GF-D8 (cell line): ENCODE measurements at regions not wholly inside any gene's neighbourhood (a gene's known extent, or its start where the extent isn't known, plus 50 kb on each side); places are given as distances from the start of the nearest gene placed in this dataset.

Source experiments
- DNase-seq: peaks from one replicate; lab custom pipeline; 2025; lab: John Stamatoyannopoulos, UW

DNA sequence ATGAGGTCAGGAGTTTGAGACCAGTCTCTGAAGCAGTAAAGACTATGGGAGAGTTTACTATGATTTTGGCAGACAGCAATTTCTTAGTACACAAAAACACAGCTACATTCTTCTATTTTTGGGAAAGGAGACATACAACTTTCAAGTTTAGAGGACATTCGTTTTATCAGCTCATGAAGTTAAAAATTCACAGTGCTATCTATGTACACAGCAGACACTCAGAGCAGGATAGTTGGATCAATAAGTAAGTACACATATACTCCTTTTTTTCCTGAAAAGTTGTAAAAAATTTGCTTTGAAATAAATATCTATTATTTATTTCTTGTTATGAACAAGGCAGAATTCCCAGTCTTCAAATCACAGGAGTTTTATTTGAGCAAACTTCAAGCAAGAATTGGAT, 159.7 kb downstream of the SERPINI1 start:
- no peak for DNase-seq

- DNase-seq, result no peak
Observed at GRCh38 chr3:167892205-167892604, 156.7 kb downstream of the SERPINI1 start.

- no peak for DNase-seq
Observed at GRCh38 chr3:167887096-167887495, 151.6 kb downstream of the SERPINI1 start.

- no peak for DNase-seq
Observed at GRCh38 chr3:167886690-167887089, 151.2 kb downstream of the SERPINI1 start.

- DNase-seq, result no peak
Observed at GRCh38 chr3:167885277-167885676, 149.8 kb downstream of the SERPINI1 start.

DNA sequence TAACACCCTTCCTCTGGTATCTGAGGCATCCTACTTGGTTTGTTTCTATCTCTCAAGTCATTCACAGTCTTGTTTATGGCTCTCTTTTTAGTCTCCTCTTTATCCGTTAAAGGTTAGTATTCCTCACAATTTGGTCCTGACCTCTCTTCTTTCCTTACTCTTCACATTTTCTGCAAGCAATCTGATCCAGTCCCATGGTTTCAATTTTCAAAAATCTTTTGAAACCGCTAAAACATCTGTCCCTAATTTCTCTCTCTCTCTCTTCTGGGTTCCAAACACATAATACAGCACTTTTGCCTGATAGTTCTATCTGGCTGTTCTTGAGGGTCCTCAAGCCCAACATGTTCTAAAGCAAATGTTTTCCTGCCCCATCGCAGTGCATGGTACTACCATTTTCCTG, 149.0 kb downstream of the SERPINI1 start:
- DNase-seq, result no peak

DNA sequence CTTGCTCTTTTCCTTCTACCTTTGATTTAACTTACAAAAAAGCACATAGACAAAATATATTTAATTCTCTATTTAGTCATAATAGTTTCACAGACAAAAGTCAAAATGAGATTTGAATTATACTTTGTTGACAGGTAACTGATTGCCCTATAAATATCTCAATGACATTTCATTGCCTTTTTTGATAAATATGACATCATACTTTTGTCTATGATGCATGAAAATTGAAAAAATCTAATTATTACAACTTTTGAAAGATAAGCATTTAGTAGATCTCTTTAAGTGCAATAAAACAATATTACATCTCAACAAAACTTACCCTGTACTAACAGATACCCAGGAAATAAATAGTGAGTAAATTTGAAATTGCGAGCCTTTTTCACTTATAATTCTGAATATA, 147.9 kb downstream of the SERPINI1 start:
- no peak for DNase-seq

DNA sequence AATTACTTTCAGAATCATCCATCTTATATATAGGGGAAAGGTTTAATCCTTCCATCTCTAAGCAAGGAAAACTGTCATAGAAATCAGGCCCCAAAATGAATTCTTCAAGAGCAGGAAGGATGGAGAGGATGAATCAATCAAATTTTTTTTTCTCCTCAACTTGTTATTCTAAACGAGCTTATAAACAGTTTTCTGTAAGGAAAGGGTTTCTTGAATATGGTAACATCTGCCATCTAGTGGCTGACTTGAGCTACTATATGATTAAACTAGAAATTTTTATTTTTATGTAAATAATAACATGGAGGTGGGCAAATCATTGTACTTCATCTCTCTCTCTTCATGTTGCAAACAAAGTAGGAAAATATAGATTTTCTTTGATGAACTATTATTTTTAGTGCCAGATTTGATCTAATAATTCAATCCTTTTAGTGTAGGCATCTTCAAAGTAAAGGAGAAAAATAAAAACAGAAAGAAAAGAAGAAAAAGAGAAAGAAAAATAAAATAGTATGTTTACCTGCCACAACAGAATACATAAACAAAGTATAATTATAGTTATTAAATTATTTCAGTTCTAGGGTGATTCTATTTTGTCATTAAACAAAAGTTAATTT, 146.6 kb downstream of the SERPINI1 start:
- peak; percentile 33 for DNase-seq

DNA sequence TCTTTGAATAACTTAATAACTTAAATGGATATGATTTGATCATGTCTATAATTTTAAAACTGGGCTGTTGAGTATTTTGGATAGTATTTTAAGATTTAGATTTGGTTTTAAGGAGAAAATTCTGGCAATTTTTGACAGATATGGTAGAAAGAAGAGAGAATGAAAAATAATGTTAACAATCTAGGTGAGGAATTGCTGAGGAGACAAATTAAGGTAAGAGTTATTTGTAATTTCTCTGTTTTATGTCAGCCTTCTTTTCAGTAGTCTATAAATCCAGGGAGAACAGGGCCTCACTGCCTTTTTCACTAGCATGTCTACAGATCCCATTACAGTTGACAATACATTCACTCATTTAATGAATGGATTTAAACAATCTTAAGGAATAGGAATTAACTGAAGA, 144.7 kb downstream of the SERPINI1 start:
- no peak for DNase-seq

DNA sequence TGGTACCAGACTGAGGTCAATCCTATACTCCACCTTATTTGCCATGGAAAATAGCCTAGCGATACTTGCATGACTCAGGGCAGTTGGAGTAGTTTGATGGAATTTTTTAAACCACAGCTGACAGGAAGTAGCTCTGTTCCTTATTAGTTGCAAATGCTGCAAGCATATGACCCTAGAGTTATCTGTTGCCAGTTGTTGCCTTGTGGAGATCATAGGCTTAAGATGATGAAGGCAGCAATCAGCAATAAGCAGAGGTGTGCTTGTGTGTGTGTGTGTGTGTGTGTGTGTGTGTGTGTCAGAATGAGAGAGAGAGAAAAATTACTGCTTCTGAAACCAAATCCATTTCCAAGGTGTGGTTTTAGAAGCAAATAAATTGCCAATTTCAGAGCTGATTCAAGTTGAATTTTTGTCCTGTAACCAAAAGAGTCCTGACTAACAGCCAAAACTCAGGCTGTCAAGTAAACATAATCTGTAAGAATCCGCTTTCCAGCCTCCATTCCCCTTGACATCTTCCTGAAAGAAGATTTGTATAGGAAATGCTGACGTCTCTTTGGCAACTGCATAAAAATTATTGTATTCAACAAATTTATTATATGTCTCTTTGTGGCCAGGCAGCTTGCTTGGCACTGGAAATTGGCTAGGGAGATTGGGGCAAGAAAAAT, 141.2 kb downstream of the SERPINI1 start:
- DNase-seq, result no peak
